HG03025 (cell line): ENCODE measurements at regions not wholly inside any gene's neighbourhood (a gene's known extent, or its start where the extent isn't known, plus 50 kb on each side); places are given as distances from the start of the nearest gene placed in this dataset.
"Not testable (repeated sequence)": the region's sequence is repeated elsewhere in the genome, so short reads cannot be mapped to it uniquely, and the experiment has no call there.

Experiments
- ATAC-seq: cut with Tn5 transposase; IDR thresholded peaks from one replicate; pipeline ENCODE4 v1.9.1; 2021; ENCODE audit warnings: mild to moderate bottlenecking, moderate library complexity; ENCODE audit not compliant: unreplicated experiment, low FRiP score

DNA sequence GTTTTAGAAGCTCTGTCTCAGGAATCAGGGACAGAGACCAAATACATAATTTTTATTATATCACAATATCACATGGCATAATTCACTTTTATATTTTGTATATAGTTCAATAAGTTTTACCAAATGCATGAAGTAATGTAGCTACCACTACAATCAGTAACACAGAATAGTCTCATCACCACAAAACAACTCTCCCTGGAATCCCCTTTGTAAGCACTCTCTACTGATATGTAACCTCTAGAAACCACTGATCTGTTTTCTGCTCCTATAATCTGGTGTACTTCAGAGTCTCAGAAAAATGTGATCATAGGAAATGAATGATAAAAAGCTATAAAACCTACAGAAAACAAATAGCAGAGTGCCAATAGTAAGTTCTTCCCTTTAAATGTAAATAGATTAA lies 1465.9 kb downstream of the SPATA31A7 start:
- ATAC-seq: not testable (repeated sequence)

DNA sequence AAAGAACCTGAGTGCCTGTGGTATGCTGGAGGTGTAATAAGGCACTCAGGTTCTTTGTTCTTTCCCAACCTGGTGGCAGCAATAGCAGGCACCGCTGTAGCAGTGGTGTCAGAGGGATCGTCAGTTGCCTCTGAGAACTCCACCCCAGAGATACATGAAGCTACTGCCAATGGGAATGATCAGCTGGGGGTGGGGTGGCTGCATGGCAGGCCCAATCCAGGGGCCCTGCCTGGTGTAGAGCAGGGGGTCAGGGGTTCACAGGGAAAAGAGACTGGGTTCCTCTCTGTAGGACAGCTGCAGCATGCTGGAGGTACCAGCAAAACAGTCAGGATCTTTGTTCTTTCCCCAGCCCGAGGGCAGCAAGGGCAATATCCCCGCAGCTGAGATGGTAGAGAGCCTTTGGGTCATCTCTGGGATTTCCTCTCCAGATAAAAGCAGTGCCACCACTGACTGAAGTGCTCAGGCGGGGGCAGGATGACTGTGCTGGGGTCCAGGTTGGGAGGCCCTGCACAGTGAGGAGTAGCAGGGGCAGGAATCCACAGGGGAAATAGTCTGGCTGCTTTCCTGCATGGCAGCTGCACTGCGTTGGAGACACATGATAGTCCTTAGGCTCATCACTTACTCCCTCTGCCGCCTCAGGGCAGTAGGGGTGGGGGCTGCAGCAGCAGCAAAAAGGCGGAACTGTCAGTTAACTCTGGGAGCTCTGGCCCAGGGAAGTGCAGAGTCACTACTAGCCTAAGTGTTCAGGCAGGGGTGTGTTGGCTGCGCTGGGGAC lies 1473.1 kb downstream of the SPATA31A7 start:
- ATAC-seq: not testable (repeated sequence)

DNA sequence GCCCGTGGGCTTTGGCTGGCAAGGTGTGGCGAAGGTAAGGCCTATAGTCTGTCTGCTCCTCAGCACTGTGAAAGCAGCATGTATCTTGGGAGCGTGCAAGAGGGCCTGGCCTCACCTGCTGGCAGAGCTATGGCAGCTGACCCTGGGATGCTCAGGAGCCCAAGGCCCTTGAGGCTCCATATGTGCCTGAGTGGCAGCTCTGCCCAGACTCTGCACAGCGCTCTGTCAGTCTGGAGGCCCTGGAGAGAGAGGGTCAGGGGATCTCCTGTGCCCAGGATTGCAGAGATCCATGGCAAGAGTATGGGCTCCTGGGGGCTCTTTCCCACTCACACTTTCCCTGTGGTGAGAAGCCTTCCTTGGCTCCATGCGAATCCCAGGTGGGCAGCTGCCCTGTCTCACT lies 1473.7 kb downstream of the SPATA31A7 start:
- not testable (repeated sequence) for ATAC-seq

DNA sequence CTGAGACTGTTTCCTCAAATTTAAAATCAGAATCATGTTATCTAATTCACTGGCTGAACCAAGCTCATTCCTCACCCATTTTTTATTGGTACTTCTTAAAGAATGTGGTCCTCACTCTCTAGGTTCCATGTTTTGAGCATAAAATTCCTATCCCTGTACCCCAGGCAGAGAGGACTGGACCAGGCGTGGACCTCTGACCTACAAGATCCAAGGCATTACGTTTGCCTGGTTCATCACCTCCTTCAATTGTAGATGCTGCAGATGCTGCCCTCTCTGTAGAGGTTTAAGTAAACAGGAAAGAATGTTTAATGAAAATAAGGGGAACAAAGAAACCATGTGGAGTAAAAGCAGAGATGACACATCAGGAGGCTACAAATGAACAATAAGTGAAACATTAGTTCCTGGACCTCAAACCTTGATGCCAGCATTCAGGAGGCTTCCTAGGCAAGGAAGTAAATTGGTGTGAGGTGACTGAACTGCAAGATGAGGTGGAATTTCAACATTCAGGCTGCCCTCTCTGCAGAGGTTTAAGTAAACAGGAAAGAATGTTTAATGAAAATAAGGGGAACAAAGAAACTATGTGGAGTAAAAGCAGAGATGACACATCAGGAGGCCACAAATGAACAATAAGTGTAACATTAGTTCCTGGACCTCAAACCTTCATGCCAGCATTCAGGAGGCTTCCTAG lies 1477.4 kb downstream of the SPATA31A7 start:
- not testable (repeated sequence) for ATAC-seq

DNA sequence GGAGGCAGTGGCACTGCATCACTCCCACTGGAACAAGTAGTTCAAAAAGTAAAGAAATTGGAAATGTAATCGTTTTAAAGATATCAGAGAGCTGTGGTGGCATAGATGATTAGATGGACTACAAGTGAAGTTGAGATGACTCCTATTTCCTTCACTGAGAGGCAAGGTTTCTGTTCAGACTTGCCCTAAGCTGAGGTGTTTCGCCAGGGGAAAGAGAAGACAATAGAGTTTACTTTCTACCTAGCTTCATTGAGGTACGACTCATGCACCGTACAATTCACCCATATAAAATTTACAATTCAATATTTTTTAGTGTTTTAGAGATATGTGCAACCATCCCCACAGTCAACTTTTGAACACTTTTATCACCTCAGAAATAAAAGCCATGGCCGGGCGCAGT lies 1487.2 kb downstream of the SPATA31A7 start:
- ATAC-seq: not testable (repeated sequence)

DNA sequence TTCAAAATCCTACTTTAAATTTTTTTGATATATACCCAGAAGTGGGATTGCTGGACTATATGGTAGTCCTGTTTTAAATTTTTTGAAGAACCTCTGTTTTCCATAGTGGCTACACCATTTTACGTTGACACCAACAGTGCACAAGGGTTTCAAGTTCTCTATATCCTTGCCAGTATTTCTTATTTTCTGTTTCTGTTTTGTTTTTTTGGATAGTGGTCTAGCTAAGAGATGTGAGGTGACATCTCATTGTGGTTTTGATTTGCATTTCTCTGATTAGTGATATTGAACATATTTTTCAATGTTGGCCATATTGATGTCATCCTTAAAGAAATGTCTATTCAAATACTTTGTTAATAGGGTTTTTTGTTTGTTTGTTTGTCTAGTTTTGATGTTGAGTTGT lies 1488.5 kb downstream of the SPATA31A7 start:
- ATAC-seq: not testable (repeated sequence)

DNA sequence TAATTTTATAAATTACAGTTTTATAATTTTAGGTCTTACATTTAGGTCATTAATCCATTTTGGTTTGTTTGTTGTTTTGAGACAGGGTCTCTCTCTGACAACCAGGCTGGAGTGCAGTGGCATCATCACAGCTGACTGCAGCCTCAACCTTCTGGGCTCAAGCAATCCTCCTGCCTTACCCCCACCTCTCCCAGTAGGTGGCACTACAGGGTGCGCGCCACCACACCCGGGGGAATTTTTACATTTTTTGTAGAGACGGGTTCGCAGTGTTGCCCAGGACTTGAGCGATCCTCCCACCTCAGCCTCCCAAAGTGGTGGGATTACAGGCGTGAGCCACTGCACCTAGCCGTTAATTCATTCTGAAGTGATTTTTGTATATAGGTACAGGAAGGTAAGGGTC lies 1489.2 kb downstream of the SPATA31A7 start:
- not testable (repeated sequence) for ATAC-seq

DNA sequence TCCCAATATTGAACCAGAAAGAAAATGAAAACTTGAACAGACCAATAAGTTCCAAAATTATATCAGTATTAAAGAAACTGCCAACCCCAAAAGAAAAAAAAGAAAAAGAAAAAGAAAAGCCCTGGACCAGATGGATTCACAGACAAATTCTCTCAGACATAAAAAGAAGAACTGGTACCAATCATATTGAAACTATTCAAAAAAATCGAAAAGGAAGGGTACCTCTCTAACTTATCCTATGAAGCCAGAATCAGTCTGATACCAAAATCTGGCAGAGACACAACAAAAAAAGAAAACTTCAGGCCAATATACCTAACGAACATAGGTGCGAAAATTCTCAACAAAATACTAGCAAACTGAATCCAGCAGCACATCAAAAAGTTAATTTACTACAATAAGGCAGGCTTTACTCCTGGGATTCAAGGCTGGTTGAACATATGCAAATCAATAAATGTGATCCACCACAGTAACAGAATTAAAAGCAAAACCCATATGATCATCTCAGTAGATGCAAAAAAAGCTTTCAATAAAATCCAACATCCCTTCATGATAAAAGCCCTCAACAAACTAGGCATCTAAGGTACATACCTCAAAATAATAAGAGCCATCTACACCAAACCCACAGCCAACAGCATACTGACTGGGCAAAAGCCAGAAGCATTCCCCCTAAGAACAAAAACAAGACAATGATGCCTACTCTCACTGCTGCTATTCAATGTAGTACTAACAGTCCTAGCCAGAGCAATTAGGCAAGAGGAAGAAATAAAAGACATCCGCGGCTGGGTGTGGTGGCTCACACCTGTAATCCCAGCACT lies 1495.2 kb downstream of the SPATA31A7 start:
- not testable (repeated sequence) for ATAC-seq

DNA sequence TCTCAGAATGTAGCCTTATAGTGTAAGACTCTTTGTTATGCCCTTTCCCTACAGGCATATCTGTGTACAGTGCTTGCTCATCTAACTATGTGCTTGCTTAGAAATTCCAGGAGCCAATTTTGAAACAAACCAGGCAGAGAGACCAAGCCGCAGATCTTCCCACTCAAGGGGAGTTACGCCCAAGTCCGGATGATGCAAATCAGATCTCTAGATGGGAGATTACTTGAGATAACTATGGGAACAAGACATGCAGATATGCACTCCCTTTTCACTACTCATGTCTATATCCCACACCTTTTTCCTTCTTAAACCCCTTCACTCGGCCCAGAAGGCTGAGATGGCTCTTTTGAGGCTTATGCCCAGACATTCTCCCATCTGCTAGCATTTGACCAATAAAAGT lies 1496.5 kb downstream of the SPATA31A7 start:
- ATAC-seq: not testable (repeated sequence)

DNA sequence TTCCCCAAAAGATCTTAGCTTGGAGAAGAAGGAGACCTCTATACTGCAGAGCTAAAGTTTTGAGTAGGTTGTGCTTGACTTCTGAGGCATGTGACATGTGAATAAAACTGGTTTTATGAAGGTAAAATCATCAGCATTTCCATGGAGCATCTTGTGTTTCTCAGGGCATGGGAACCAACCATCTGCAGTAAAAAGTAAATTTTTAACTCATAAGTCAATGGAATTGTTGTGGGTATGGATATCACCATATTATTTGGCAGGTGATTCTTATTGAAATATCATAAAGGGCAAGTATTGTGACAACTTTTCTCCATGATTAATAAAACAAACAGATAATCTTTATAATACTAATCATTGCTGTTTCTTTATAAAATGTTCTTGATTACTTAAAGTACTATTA lies 1503.2 kb downstream of the SPATA31A7 start:
- not testable (repeated sequence) for ATAC-seq

DNA sequence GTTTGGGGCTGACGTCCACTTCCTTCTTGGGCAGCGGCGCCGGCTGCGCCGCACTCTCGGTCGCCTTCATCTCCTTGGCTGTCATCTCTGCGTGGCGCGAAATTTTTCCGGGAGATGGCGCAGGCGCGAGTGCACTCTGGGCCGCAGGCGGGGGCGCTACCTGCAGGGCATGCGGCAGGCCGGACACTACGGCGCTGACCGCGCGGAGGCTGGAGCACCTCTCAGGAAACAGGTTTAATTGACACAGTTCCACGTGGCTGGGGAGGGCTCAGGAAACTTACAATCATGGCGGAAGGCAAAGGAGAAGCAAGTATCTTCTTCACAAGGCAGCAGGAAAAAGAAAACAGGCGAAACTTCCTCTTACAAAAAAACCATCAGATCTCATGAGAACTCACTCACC lies 1521.5 kb downstream of the SPATA31A7 start:
- not testable (repeated sequence) for ATAC-seq

DNA sequence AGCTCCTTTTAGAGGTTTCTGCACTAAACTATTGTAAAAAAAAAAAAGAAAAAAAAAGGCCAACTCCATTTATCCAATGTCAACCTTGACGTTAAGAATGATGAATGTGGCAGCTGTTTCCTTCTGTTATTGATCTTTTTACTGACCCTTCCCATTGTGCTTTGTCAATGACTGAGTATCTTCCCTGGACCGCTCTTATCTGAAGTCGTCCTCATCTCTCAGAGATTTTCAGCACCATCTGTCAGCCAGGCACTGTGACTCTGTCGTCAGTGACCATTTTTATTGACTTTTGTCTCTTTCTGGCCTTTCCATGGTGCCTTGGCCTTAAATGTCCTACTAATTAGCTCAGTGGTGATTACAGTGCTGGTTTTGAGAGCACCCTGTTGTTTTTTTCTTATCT lies 1535.7 kb downstream of the SPATA31A7 start:
- ATAC-seq: not testable (repeated sequence)

DNA sequence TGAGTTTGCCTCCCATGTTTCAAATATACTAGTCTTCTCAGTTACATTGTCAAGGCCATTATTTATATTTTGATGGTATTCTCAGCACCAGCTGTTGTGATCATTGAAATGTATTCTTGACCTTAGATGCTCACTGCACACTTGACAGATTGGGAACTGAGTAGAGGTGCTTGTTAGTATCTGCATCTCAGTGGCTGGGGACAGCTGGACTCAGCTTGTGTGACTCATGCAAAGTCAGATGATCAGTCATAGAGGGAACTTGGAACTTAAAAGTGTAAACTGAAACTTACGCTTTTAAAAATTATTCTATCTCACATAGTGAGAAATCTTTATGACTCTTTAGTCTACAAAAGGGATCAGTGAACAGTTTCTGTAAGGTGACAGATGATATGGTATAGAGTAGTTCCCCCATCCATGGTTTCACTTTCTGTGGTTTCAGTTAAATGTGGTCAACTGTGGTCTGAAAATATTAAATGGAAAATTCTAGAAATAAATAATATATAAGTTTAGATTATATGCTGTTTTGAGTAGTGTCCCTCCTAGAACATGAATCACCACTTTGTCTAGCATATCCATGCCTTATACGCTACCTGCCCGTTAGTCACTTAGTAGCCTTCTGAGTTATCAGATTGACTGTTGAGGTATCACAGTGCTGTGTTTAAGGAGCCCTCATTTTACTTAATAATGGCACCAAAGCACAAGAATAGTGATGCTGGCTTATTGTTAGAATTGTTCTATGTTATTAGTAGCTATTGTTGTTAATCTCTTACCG lies 1540.6 kb downstream of the SPATA31A7 start:
- ATAC-seq: peak; percentile 93

DNA sequence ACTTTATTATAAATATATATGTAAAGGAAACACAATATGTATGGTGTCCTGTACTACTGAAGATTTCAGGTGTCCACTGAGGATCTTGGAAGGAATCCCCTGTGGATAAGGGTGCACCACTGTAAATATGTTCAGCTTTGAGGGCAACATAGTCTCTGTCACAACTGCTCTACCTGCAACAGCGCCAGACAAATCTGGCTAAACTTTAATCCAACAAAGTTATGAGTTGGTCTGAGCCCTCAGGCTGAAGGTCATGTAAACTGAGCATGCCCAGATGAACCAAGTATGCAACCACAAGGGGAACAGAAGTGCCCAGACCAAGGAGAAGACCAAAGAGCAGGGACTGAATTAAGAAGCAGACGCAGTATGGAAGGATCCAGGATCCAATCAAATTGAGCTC lies 1541.2 kb downstream of the SPATA31A7 start:
- ATAC-seq: not testable (repeated sequence)

DNA sequence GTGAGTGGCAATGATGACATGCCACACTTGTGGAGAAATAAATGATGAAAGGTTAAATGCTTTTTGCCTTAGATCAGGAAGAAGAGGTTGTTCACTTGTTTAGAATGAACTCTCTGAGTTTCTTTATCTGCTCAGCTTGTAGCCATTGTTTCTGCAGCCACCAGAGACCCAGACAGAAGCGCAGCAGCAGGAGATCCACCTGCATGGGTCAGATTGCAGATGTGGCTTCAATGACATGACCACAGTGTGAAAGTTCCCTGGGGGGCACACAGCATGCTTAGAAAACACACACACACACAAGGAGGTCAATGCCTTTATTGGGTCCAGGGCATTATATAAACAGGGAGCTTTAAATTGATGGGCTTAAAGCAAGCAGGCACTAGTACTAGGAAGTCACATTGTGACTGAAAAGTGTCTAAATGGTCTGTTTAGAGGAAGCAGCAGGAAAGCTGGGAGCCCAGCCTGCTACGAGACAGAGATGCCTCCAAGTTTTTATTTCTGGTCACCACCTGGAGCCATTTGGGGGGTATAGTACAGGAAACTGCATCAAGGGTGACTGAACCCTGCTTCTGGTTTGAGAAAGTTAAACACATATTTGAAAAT lies 1547.3 kb downstream of the SPATA31A7 start:
- not testable (repeated sequence) for ATAC-seq

DNA sequence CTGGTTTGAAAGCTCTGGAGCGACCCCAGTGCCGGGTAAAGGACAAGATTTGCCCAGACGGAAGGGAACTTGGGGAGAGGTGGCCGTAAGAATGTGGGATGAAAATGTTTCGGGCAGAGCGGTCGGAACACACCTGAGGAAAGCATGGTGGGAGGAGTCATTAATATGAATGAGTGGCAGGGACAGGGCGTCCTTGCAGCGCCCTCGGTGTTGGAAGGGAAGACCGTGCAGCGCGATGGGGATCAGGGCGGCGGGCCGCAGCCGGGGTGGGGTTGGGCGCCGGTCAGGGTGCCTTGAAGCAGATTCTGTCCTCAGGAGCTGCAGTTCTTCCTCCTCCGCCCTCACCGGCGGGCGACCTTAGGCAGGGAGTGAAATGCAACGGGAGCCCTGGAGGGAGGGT lies 1548.1 kb downstream of the SPATA31A7 start:
- not testable (repeated sequence) for ATAC-seq

DNA sequence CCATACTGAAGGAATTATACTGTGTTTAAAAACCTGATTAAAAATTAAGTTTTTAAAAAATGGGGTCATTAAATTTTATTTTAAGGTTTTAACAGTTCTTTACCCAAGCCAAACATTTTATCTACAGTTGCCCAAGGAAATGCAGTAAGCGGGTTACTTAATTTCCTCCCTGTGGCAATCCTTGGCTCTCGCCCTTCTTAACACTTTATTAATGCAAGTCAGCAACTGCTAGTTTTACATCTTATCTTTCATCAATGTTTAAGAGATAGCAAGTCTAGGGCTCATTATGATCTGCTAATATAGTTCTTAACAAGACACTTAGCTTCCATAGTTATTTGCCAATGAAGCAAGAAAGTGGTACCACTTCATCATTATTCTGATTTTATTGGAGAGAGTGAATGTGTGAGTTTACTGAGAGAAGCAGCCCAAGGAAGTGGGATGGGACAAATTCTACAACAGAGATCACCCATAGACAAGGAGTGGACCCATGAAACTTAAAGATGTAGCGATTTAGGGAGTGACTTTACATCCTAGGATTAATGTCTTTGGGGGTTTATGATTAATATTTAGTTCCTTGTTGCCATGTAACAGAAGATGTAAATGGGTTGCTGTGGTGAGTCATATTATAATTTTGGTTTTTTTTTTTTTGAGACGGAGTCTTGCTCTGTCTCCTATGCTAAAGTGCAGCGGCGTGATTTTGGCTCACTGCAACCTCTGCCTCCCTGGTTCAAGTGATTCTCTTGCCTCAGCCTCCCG lies 1556.1 kb downstream of the SPATA31A7 start:
- not testable (repeated sequence) for ATAC-seq
